Trophoblast cell (in vitro differentiated cells and primary cell): ENCODE measurements at regions not wholly inside any gene's neighbourhood (a gene's known extent, or its start where the extent isn't known, plus 50 kb on each side); places are given as distances from the start of the nearest gene placed in this dataset.

Source experiments
- DNase-seq, 2 donors: peaks; one replicate each; pipeline ENCODE4 v3.0.0-alpha.2; 2016
- H2AFZ ChIP-seq: 2 replicates; pipeline ENCODE4 v1.6.1; 2013; ENCODE audit warnings: low read length, moderate library complexity, mild to moderate bottlenecking; ENCODE audit not compliant: insufficient read depth, poor library complexity
- H2AK5ac ChIP-seq: 2 replicates; pipeline ENCODE4 v1.6.1; 2013; ENCODE audit warnings: mild to moderate bottlenecking, low read length
- H2BK120ac ChIP-seq: 2 replicates; pipeline ENCODE4 v1.6.1; 2013; ENCODE audit warnings: low read length, mild to moderate bottlenecking, moderate library complexity; ENCODE audit not compliant: insufficient read depth, poor library complexity
- H2BK12ac ChIP-seq: 2 replicates; pipeline ENCODE4 v1.6.1; 2013; ENCODE audit warnings: mild to moderate bottlenecking, low read length, moderate library complexity
- H2BK5ac ChIP-seq: 2 replicates; pipeline ENCODE4 v1.6.1; 2013; ENCODE audit warnings: low read length, low read depth, moderate library complexity, mild to moderate bottlenecking; ENCODE audit not compliant: poor library complexity
- H3K14ac ChIP-seq: 2 replicates; pipeline ENCODE4 v1.6.1; 2013; ENCODE audit warnings: mild to moderate bottlenecking, low read length
- H3K18ac ChIP-seq: 2 replicates; pipeline ENCODE4 v1.6.1; 2013; ENCODE audit warnings: mild to moderate bottlenecking, low read length
- H3K23ac ChIP-seq: 2 replicates; pipeline ENCODE4 v1.6.1; 2013; ENCODE audit warnings: low read length
- H3K27ac ChIP-seq: 2 replicates; pipeline ENCODE4 v1.5.1; 2013; ENCODE audit warnings: low read depth, mild to moderate bottlenecking, inconsistent platforms, low read length, moderate library complexity
- H3K27me3 ChIP-seq: 2 replicates; pipeline ENCODE4 v1.6.1; 2013; ENCODE audit warnings: inconsistent platforms, mild to moderate bottlenecking, low read length, moderate library complexity; ENCODE audit not compliant: insufficient read depth
- H3K36me3 ChIP-seq, 2 experiments: 1 replicate in 1 of 2; 2 replicates in 1 of 2; pipeline ENCODE4 v1.6.1; 2013; ENCODE audit warnings: low read length in 2 of 2, mild to moderate bottlenecking in 2 of 2, moderate library complexity in 1 of 2; ENCODE audit not compliant: insufficient read depth in 2 of 2, control insufficient read depth in 1 of 2
- H3K4ac ChIP-seq: 2 replicates; pipeline ENCODE4 v1.6.1; 2013; ENCODE audit warnings: low read depth, mild to moderate bottlenecking, low read length, moderate library complexity
- H3K4me1 ChIP-seq, 2 experiments: 1 replicate in 1 of 2; 2 replicates in 1 of 2; pipeline ENCODE4 v1.6.1; 2013; ENCODE audit warnings: low read length in 2 of 2, mild to moderate bottlenecking in 2 of 2, moderate library complexity in 1 of 2; ENCODE audit not compliant: insufficient read depth in 2 of 2, control insufficient read depth in 1 of 2
- H3K4me2 ChIP-seq: 2 replicates; pipeline ENCODE4 v1.6.1; 2013; ENCODE audit warnings: inconsistent platforms, mild to moderate bottlenecking, low read length, moderate library complexity
- H3K4me3 ChIP-seq: 2 replicates; pipeline ENCODE4 v1.5.1; 2013; ENCODE audit warnings: mild to moderate bottlenecking, low read depth, low read length, inconsistent platforms
- H3K79me1 ChIP-seq: one replicate; pipeline ENCODE4 v1.6.1; 2013; ENCODE audit warnings: low read length
- H3K79me2 ChIP-seq: 2 replicates; pipeline ENCODE4 v1.6.1; 2013; ENCODE audit warnings: low read length, mild to moderate bottlenecking; ENCODE audit not compliant: control insufficient read depth, insufficient read depth, poor library complexity
- H3K9ac ChIP-seq: 2 replicates; pipeline ENCODE4 v1.6.1; 2013; ENCODE audit warnings: mild to moderate bottlenecking, low read length
- H3K9me3 ChIP-seq: 2 replicates; pipeline ENCODE4 v1.6.1; 2013; ENCODE audit warnings: low read depth, mild to moderate bottlenecking, control low read depth, inconsistent platforms, low read length; ENCODE audit not compliant: insufficient read depth
- H4K12ac ChIP-seq: 2 replicates; pipeline ENCODE4 v1.6.1; 2013; ENCODE audit warnings: low read depth, mild to moderate bottlenecking, low read length, moderate library complexity
- H4K8ac ChIP-seq: 2 replicates; pipeline ENCODE4 v1.6.1; 2013; ENCODE audit warnings: low read depth, mild to moderate bottlenecking, low read length, moderate library complexity
- H4K91ac ChIP-seq: one replicate; pipeline ENCODE4 v1.6.1; 2013; ENCODE audit warnings: low read depth, mild to moderate bottlenecking, low read length, moderate library complexity
- WGBS: extraction: QIAGEN DNeasy Blood & Tissue Kit; methylation state at CpG from one replicate; pipeline ENCODE4 v1.1.7; 2013; ENCODE audit warnings: missing lambda C conversion rate; ENCODE audit not compliant: insufficient read length, insufficient coverage; ENCODE audit errors: extremely low coverage; 5-methylcytosine and 5-hydroxymethylcytosine counted together

DNA sequence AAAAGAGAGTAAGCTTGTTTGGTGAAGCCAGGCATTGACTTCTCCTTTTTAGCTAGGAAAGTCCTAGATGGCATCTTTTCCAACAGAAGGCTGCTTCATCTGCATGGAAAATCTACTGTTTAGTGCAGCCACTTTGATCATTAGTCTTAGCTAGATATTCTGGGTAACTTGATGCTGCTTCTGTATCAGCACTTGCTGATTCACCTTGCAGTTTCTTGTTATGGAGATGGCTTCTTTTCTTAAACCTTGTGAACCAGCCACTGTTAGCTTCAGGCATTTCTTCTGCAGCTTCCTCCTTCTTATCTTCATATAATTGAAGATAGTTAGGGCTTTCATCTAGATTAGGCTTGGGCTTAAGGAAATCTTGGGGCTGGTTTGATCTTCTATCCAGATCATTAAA is 639.7 kb downstream of the TDRD15 start:
- no peak overlapping the region for H3K27ac ChIP-seq
- H2BK5ac ChIP-seq, result no peak overlapping the region
- no peak overlapping the region for H3K18ac ChIP-seq
- no peaks in the 10 kb centered on the region for H3K79me2 ChIP-seq
- no peaks in the 10 kb centered on the region for H3K79me1 ChIP-seq
- no peak overlapping the region for H3K4me3 ChIP-seq
- H3K14ac ChIP-seq, result no peak overlapping the region
- H4K8ac ChIP-seq, result no peak overlapping the region
- no peak overlapping the region for H3K9ac ChIP-seq
- H3K23ac ChIP-seq, result no peak overlapping the region
- H2AFZ ChIP-seq, result no peak overlapping the region
- no peaks in the 10 kb centered on the region for H3K27me3 ChIP-seq
- H2AK5ac ChIP-seq, result no peak overlapping the region
- no peaks in the 10 kb centered on the region for H3K9me3 ChIP-seq
- no peak overlapping the region for H4K12ac ChIP-seq
- H4K91ac ChIP-seq, result no peak overlapping the region
- no peak overlapping the region for H2BK12ac ChIP-seq
- H3K36me3 ChIP-seq, result no peaks in the 10 kb centered on the region
- no peak overlapping the region for H3K4me2 ChIP-seq
- no peaks in the 10 kb centered on the region for H3K4me1 ChIP-seq
- H3K4ac ChIP-seq, result no peak overlapping the region
- no peak overlapping the region for H2BK120ac ChIP-seq
- DNase-seq, result no peak

DNA sequence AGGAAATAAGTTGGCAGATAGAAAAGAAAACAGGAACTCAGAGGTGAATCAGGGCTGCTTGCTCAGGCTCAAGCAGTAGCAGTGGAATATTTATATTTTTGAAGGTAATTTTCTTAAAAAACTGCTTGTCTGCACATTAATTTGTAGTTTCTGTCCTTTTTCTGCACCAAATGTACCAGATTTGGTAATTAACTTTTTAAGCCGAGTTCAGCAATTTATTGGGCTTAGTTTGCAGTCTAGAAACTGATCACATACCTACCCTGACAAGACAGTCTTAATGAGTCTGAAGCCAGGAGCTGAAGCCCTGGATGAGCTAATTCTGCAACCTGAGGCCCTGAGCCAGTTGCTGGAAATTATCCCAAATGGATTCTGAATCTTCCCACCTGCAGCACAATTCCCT is 647.0 kb downstream of the TDRD15 start:
- no CpG with 5 or more reads among the region's 1 CpG for WGBS

GRCh38 chr2:21772624-21773023 is 648.9 kb downstream of the TDRD15 start:
- H3K27me3 ChIP-seq, result no peaks in the 10 kb centered on the region
- H4K12ac ChIP-seq, result no peak overlapping the region
- H2BK5ac ChIP-seq, result no peak overlapping the region
- DNase-seq, result no peak
- H3K36me3 ChIP-seq, result no peaks in the 10 kb centered on the region
- no peak overlapping the region for H2BK120ac ChIP-seq
- H3K4me2 ChIP-seq, result no peak overlapping the region
- no peaks in the 10 kb centered on the region for H3K4me1 ChIP-seq
- no peak overlapping the region for H3K18ac ChIP-seq
- no peak overlapping the region for H3K4ac ChIP-seq
- H3K23ac ChIP-seq, result no peak overlapping the region
- H3K79me1 ChIP-seq, result no peaks in the 10 kb centered on the region
- H3K9me3 ChIP-seq, result no peaks in the 10 kb centered on the region
- H3K79me2 ChIP-seq, result no peaks in the 10 kb centered on the region
- no peak overlapping the region for H3K4me3 ChIP-seq
- no peak overlapping the region for H4K8ac ChIP-seq
- no CpG with 5 or more reads among the region's 1 CpG for WGBS
- no peak overlapping the region for H2BK12ac ChIP-seq
- H4K91ac ChIP-seq, result no peak overlapping the region
- no peak overlapping the region for H2AK5ac ChIP-seq
- no peak overlapping the region for H2AFZ ChIP-seq
- no peak overlapping the region for H3K14ac ChIP-seq
- H3K9ac ChIP-seq, result no peak overlapping the region
- no peak overlapping the region for H3K27ac ChIP-seq

More for the DNA sequence above, 647.0 kb downstream of the TDRD15 start:
- Histone ChIP-seq H3K23ac (no peak overlapping the region), H3K27ac (no peak overlapping the region), H3K14ac (no peak overlapping the region), H3K79me2 (no peaks in the 10 kb centered on the region), H4K91ac (no peak overlapping the region), H4K12ac (no peak overlapping the region), H3K4ac (no peak overlapping the region), H3K36me3 (no peaks in the 10 kb centered on the region), H3K4me1 (no peaks in the 10 kb centered on the region), H2BK5ac (no peak overlapping the region), H3K4me2 (no peak overlapping the region), H3K27me3 (no peaks in the 10 kb centered on the region), H3K79me1 (no peaks in the 10 kb centered on the region), H3K4me3 (no peak overlapping the region), H4K8ac (no peak overlapping the region), H2BK12ac (no peak overlapping the region), H2AFZ (no peak overlapping the region), H3K18ac (no peak overlapping the region), H3K9ac (no peak overlapping the region), H2BK120ac (no peak overlapping the region), H3K9me3 (no peaks in the 10 kb centered on the region), H2AK5ac (no peak overlapping the region)
- no peak for DNase-seq

GRCh38 chr2:21773168-21773567 is 649.4 kb downstream of the TDRD15 start:
- Histone ChIP-seq H2BK5ac (no peak overlapping the region), H2BK12ac (no peak overlapping the region), H3K18ac (no peak overlapping the region), H3K27me3 (no peaks in the 10 kb centered on the region), H3K9me3 (no peaks in the 10 kb centered on the region), H2AFZ (no peak overlapping the region), H3K27ac (no peak overlapping the region), H2BK120ac (no peak overlapping the region), H3K4me1 (no peaks in the 10 kb centered on the region), H3K36me3 (no peaks in the 10 kb centered on the region), H3K79me1 (no peaks in the 10 kb centered on the region), H3K79me2 (no peaks in the 10 kb centered on the region), H4K8ac (no peak overlapping the region), H3K9ac (no peak overlapping the region), H4K12ac (no peak overlapping the region), H3K23ac (no peak overlapping the region), H3K4me2 (no peak overlapping the region), H2AK5ac (no peak overlapping the region), H4K91ac (no peak overlapping the region), H3K4ac (no peak overlapping the region), H3K14ac (no peak overlapping the region), H3K4me3 (no peak overlapping the region)
- DNase-seq, result no peak
